SU-DHL-6 (cell line): ENCODE measurements at regions not wholly inside any gene's neighbourhood (a gene's known extent, or its start where the extent isn't known, plus 50 kb on each side); places are given as distances from the start of the nearest gene placed in this dataset.

Experiments used
- H2AFZ ChIP-seq: fragments of 200-600 bp; sonication (generic); 2 replicates; pipeline ENCODE4 v1.6.1; 2014; ENCODE audit warnings: low read depth, mild to moderate bottlenecking, moderate library complexity, mixed read lengths, antibody characterized with exemption, low read length; ENCODE audit not compliant: severe bottlenecking
- H3F3A ChIP-seq: fragments of 200-600 bp; shearing (Covaris generic); 2 replicates; pipeline ENCODE4 v1.6.0; 2016; ENCODE audit warnings: antibody characterized with exemption, mild to moderate bottlenecking; ENCODE audit not compliant: insufficient read depth
- H3K27ac ChIP-seq: fragments of 200-600 bp; sonication (generic); 2 replicates; pipeline ENCODE4 v1.5.1; 2016; ENCODE audit warnings: low read depth, mild to moderate bottlenecking, low read length, moderate library complexity, mixed read lengths
- H3K27me3 ChIP-seq: fragments of 200-600 bp; sonication (generic), shearing (Covaris generic); 2 replicates; pipeline ENCODE4 v1.6.0; 2014; ENCODE audit warnings: mild to moderate bottlenecking, low read length
- H3K36me3 ChIP-seq: fragments of 200-600 bp; sonication (generic); 2 replicates; pipeline ENCODE4 v1.6.1; 2014; ENCODE audit warnings: mild to moderate bottlenecking, low read length, mixed read lengths
- H3K4me2 ChIP-seq: fragments of 300-600, 200-600 bp; shearing (Covaris generic), sonication (generic); 2 replicates; pipeline ENCODE4 v1.6.0; 2014; ENCODE audit warnings: low read length, low read depth, mild to moderate bottlenecking; ENCODE audit not compliant: poor library complexity, severe bottlenecking
- H3K4me3 ChIP-seq: fragments of 200-600 bp; sonication (generic); 2 replicates; pipeline ENCODE4 v1.5.1; 2014; ENCODE audit warnings: antibody characterized with exemption, low read length, mild to moderate bottlenecking, mixed read lengths; ENCODE audit not compliant: insufficient read depth, poor library complexity, severe bottlenecking
- H3K79me2 ChIP-seq: fragments of 200-600 bp; sonication (generic); 2 replicates; pipeline ENCODE4 v1.6.1; 2014; ENCODE audit warnings: mild to moderate bottlenecking, low read length, moderate library complexity; ENCODE audit not compliant: insufficient read depth
- H3K9ac ChIP-seq: fragments of 200-600 bp; sonication (generic); 2 replicates; pipeline ENCODE4 v1.7.0; 2014; ENCODE audit warnings: mild to moderate bottlenecking, low read length
- H3K9me2 ChIP-seq: fragments of 200-600 bp; sonication (generic); replicated peaks from 2 replicates; pipeline ENCODE4 v1.6.1; 2014; ENCODE audit warnings: low read length; ENCODE audit not compliant: insufficient read depth
- H3K9me3 ChIP-seq: fragments of 200-600 bp; sonication (generic); 2 replicates; pipeline ENCODE4 v1.6.1; 2014; ENCODE audit warnings: low read length, mixed read lengths; ENCODE audit not compliant: insufficient read depth
- H4K20me1 ChIP-seq: fragments of 200-600 bp; sonication (generic); 2 replicates; pipeline ENCODE4 v1.6.1; 2014; ENCODE audit warnings: low read depth, mild to moderate bottlenecking, antibody characterized with exemption, low read length, moderate library complexity, mixed read lengths
- CTCF ChIP-seq: fragments of 200-600 bp; sonication (generic); IDR thresholded peaks from one replicate; pipeline ENCODE4 v1.5.1; 2017; ENCODE audit warnings: antibody characterized with exemption, mild to moderate bottlenecking, low read length, moderate library complexity; ENCODE audit not compliant: insufficient read depth, poor library complexity, severe bottlenecking
- EZH2phosphoT487 ChIP-seq: fragments of 200-600 bp; sonication (generic), shearing (Covaris generic); conservative IDR thresholded peaks from 2 replicates; pipeline ENCODE4 v1.6.1; 2018; ENCODE audit warnings: mild to moderate bottlenecking, antibody characterized with exemption, low read length, moderate library complexity, mixed read lengths

GRCh38 chr2:401019-401679, 113.3 kb upstream of the ALKAL2 start:
- Histone ChIP-seq H3F3A (no peaks in the 10 kb centered on the region), H2AFZ (no peak overlapping the region), H4K20me1 (no peaks in the 10 kb centered on the region), H3K4me3 (no peak overlapping the region), H3K27me3 (no peaks in the 10 kb centered on the region), H3K9ac (no peak overlapping the region), H3K79me2 (no peaks in the 10 kb centered on the region), H3K36me3 (no peaks in the 10 kb centered on the region), H3K9me2 (no peaks in the 10 kb centered on the region), H3K27ac (no peak overlapping the region), H3K4me2 (no peak overlapping the region), H3K9me3 (no peaks in the 10 kb centered on the region)
- TF ChIP-seq CTCF (no peak), EZH2phosphoT487 (no peak)

- TF ChIP-seq EZH2phosphoT487 = no peak
- TF ChIP-seq CTCF = no peak
- Histone ChIP-seq H3K27me3 (no peaks in the 10 kb centered on the region), H3K4me2 (no peak overlapping the region), H3K9ac (no peak overlapping the region), H3F3A (no peaks in the 10 kb centered on the region), H3K4me3 (no peak overlapping the region), H2AFZ (no peak overlapping the region), H3K79me2 (no peaks in the 10 kb centered on the region), H3K36me3 (no peaks in the 10 kb centered on the region), H4K20me1 (no peaks in the 10 kb centered on the region), H3K27ac (no peak overlapping the region), H3K9me3 (no peaks in the 10 kb centered on the region), H3K9me2 (no peaks in the 10 kb centered on the region)
These were observed 110.0 kb upstream of the ALKAL2 start for GRCh38 chr2:397926-398325.

- no peak overlapping the region for H3K4me3 ChIP-seq
- H3K9me3 ChIP-seq = no peaks in the 10 kb centered on the region
- no peaks in the 10 kb centered on the region for H4K20me1 ChIP-seq
- no peaks in the 10 kb centered on the region for H3K27me3 ChIP-seq
- H3K4me2 ChIP-seq = no peak overlapping the region
- no peaks in the 10 kb centered on the region for H3K36me3 ChIP-seq
- no peaks in the 10 kb centered on the region for H3K79me2 ChIP-seq
- H3K27ac ChIP-seq = no peak overlapping the region
- no peak for TF ChIP-seq CTCF
- no peak for TF ChIP-seq EZH2phosphoT487
- no peak overlapping the region for H3K9ac ChIP-seq
- no peaks in the 10 kb centered on the region for H3K9me2 ChIP-seq
- H3F3A ChIP-seq = no peaks in the 10 kb centered on the region
- no peak overlapping the region for H2AFZ ChIP-seq
These were observed 109.6 kb upstream of the ALKAL2 start for GRCh38 chr2:397521-397920.

GRCh38 chr2:396903-397302, 109.0 kb upstream of the ALKAL2 start:
- Histone ChIP-seq H3K79me2 (no peaks in the 10 kb centered on the region), H2AFZ (no peak overlapping the region), H3K36me3 (no peaks in the 10 kb centered on the region), H3K9me2 (no peaks in the 10 kb centered on the region), H4K20me1 (no peaks in the 10 kb centered on the region), H3K9me3 (no peaks in the 10 kb centered on the region), H3K9ac (no peak overlapping the region), H3K4me2 (no peak overlapping the region), H3K27ac (no peak overlapping the region), H3F3A (no peaks in the 10 kb centered on the region), H3K4me3 (no peak overlapping the region), H3K27me3 (no peaks in the 10 kb centered on the region)
- TF ChIP-seq EZH2phosphoT487 (no peak), CTCF (no peak)
